ENCODE measurements at regions not wholly inside any gene's neighbourhood (a gene's known extent, or its start where the extent isn't known, plus 50 kb on each side); places are given as distances from the start of the nearest gene placed in this dataset.

DNA sequence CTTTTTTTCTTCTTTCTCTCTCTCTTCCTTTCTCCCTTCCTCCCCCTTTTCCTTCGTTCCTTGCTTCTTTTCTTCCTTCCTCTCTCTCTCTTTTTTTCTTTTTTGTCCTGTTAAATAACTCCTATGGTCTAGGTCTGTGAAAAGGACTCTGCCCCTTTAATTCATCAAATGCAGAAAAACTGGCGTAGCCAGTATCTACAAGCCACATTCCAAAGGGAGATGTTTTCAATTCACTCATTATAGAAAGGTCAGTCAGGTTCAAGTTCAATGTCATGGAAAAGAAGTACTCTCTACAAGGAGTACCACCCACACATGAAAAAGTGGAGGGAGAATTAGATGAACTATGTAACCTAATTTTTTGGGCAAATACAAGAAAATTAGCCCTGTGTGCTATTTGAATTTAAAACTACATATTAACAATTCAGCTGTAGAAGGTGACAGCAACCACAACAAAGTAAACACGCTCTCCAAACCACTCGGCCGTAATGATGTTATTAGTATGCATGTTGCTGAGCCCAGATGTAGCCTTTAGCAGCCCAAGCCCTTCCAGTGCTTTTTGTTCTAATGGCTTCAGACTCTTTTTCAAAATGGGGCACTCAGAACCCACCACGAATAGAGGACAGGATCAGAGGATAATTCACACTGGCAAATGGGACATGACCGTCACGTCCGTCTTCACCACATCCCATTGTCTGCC lies 735.4 kb upstream of the FANCL start:
- FAIRE-seq = no peak

GRCh38 chr2:58974881-58975280 lies 733.8 kb upstream of the FANCL start:
- no peak for DNase-seq (ENCODE audit: insufficient read length, low spot score)
- no peak for TF ChIP-seq CTCF (IDR thresholded peaks at IDR 0.05; ENCODE audit: insufficient read depth, missing control alignments)
- FAIRE-seq = no peak

More for the DNA sequence above, 735.4 kb upstream of the FANCL start:
- TF ChIP-seq CTCF (IDR thresholded peaks at IDR 0.05; ENCODE audit: insufficient read depth, missing control alignments) = no peak
- DNase-seq (ENCODE audit: insufficient read length, low spot score) = no peak

GRCh38 chr2:58974426-58974825 lies 733.3 kb upstream of the FANCL start:
- DNase-seq (ENCODE audit: insufficient read length, low spot score) = no peak
- TF ChIP-seq CTCF (IDR thresholded peaks at IDR 0.05; ENCODE audit: insufficient read depth, missing control alignments) = no peak
- no peak for FAIRE-seq

GRCh38 chr2:58973811-58974281 lies 732.7 kb upstream of the FANCL start:
- no peak for DNase-seq (ENCODE audit: insufficient read length, low spot score)
- FAIRE-seq = no peak
- no peak for TF ChIP-seq CTCF (IDR thresholded peaks at IDR 0.05; ENCODE audit: insufficient read depth, missing control alignments)

DNA sequence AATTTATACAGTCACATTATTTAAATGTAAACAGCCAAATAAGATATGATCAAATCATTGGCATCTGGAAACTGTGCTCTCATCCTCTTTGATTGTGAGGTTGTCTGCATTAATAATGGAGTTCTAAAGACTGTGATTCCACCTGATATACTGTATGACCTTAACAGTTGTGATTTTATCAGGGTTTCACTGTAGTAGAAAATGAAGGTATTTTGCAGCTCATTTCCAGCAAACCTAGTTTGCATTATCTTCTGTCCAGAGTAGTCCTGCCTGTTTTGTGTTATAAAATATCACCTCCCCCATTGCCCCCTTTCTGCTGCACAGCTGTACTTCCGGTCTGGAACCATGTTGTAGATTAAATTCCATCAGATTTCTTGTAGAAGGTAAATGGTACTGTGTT lies 731.6 kb upstream of the FANCL start:
- no peak for DNase-seq (ENCODE audit: insufficient read length, low spot score)
- no peak for FAIRE-seq
- TF ChIP-seq CTCF (IDR thresholded peaks at IDR 0.05; ENCODE audit: insufficient read depth, missing control alignments) = no peak

DNA sequence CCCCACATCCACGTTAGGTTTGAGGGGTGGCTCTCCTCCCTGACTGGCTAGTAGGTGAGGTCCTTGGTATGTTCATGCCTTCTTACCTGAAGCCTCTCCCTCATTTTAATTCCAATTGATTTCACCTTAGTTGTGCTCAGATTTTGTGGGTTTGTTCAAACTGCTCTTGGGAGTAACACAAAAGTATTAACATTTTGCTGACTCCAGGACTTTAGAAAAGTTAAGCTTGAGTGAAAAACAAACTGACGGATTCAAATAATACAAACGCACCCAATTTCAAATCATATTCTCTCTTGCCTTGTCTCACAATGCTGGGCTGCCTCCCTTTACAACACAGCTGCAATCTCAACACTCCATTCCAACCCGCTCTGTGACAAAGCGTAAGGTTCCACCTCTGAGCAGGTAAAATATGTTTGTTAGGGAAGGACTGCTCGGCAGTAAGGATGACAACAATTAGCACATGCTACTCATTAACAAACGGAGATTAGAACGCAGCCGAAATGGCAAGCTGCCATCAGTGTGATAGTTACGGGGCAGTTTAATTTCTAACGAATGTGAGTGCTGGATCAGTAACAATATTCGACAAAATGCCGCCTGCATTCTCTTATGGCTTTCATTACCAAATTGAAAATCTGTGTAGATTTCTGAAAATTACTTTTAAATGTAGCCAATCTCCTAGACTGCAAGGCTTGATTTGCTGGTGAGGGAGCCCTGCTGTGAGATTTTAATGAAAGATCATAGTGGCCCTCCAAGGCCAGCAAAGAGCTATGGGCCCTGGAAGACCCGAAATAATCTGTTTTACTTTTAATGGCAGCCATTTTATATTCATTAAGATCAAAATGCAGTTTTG lies 730.6 kb upstream of the FANCL start:
- DNase-seq (ENCODE audit: insufficient read length, low spot score) = no peak
- TF ChIP-seq CTCF (IDR thresholded peaks at IDR 0.05; ENCODE audit: insufficient read depth, missing control alignments) = no peak
- no peak for FAIRE-seq

- FAIRE-seq (no peak), DNase-seq (ENCODE audit: insufficient read length, low spot score) (no peak)
- no peak for TF ChIP-seq CTCF (IDR thresholded peaks at IDR 0.05; ENCODE audit: insufficient read depth, missing control alignments)
Observed at GRCh38 chr2:58970365-58970764, 729.2 kb upstream of the FANCL start.
